ENCODE measurements at regions not wholly inside any gene's neighbourhood (a gene's known extent, or its start where the extent isn't known, plus 50 kb on each side); places are given as distances from the start of the nearest gene placed in this dataset.

DNA sequence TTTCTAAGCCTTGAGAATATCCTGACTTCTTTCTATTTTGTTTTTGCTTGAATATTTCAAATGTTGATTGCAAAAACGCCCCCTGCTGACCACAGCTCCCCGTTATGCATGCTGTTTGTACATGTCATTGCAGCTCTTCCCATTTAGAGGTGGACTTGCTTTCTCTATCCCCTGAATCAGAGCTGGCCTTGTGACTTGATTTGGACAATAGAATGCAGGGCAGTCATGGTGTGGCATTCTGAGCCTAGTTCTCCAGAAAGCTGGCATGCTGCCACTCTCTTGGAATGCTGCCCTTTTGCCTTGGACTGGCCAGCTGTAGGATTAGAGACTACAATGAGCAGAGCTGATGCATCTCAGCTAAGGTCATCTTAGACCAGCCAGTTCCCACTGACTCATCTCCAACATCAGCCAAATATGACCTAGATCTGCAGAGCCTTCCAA lies 1561.5 kb downstream of the MRPL39 start:
- TF ChIP-seq, protein P1, sequence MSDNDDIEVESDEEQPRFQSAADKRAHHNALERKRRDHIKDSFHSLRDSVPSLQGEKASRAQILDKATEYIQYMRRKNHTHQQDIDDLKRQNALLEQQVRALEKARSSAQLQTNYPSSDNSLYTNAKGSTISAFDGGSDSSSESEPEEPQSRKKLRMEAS (IDR thresholded peaks at IDR 0.05) = no peak
- TF ChIP-seq TAF1 (IDR thresholded peaks at IDR 0.05; ENCODE audit: low read depth) (no peak), REST (IDR thresholded peaks at IDR 0.05; ENCODE audit: low read depth) (no peak), EP300 (IDR thresholded peaks at IDR 0.05; ENCODE audit: borderline replicate concordance) (no peak; the same call in 1 of the 2 replicates), CREB1 (IDR thresholded peaks at IDR 0.05; ENCODE audit: low read depth) (no peak), RAD21 (IDR thresholded peaks at IDR 0.05; ENCODE audit: low read depth) (no peak), TCF12 (IDR thresholded peaks at IDR 0.05; ENCODE audit: low read depth) (peak; percentile 16; the same call in 1 of the 2 replicates), ZBTB7A (IDR thresholded peaks at IDR 0.05; ENCODE audit: low read depth) (no peak)
